GM18909 (cell line): ENCODE measurements at regions not wholly inside any gene's neighbourhood (a gene's known extent, or its start where the extent isn't known, plus 50 kb on each side); places are given as distances from the start of the nearest gene placed in this dataset.
"Not testable (repeated sequence)": the region's sequence is repeated elsewhere in the genome, so short reads cannot be mapped to it uniquely, and the experiment has no call there.

Source experiments
- ATAC-seq: cut with Tn5 transposase; IDR thresholded peaks from one replicate; pipeline ENCODE4 v1.9.1; 2021; ENCODE audit warnings: mild to moderate bottlenecking; ENCODE audit not compliant: unreplicated experiment, poor library complexity

DNA sequence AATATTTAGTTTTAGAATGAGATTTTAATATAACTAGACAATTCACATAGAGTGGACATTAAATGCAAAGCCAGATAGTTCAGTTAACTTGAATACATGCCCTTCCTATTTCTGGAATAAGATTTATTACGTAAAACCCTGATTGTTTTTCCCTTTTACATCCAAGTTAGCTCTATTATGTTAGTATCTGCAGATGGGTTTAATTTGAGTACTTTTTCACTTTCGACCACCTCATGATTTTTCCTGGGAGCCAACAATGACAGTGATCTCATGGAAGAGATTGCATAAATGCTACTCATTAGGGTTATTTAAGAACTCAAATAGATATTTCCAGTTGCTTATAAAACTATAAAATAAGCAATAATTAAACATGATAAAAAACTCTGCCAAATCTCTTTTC is 199.4 kb upstream of the PTGFR start:
- no peak for ATAC-seq

DNA sequence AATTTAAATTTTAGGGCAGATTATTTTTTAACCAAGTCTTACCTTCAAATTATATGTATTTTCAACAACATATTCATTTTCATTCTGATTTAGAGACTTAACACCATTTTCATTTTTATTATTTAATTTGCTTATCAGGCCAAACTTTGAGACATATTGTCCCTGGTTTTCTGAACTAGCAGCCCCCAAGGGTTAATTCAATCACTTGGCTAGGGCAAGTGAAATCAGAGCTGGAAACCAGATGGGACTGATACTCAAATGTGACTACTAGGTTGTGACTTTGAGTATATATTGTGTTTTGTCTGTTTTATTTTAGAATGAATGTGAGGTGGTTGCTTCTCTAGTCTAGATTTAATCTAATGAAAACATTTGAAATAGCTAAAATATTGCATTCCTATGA is 198.9 kb upstream of the PTGFR start:
- ATAC-seq, result no peak

DNA sequence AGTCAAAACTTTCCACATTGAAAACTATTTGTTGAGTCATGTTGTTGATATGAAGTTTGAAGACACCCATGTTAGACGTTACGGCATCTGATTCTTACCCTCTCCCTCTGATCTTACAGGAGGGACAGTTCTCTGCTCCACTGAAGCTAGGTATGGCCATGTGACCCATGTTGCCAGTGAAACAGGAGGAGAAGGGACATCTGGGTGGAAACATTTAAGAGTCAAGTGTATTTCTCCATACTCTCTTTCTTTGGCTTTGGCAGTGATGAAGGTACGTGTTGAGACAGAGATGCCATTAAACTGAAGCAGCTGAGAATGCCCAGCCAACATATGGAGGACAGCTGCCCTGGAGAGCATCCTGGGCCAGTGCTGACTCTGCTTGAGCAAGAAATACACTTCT is 198.4 kb upstream of the PTGFR start:
- ATAC-seq, result no peak

DNA sequence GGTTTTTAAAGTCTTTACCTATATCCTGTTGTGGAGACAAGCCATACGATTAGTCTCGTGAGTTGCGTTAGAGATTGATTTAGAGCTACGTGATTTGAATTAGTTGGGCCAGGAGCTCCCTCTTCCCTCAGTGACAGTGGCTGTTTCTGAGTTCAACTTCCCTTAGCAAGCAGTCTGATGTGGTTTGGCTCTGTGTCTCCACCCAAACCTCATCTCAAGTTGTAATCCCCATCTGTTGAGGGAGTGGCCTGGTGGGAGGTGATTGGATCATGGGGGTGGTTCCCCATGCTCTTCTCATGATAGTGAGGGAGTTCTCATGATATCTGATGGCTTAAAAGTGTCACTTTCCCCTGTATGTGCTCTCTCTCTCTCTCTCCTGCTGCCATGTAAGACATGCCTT is 192.9 kb upstream of the PTGFR start:
- no peak for ATAC-seq

DNA sequence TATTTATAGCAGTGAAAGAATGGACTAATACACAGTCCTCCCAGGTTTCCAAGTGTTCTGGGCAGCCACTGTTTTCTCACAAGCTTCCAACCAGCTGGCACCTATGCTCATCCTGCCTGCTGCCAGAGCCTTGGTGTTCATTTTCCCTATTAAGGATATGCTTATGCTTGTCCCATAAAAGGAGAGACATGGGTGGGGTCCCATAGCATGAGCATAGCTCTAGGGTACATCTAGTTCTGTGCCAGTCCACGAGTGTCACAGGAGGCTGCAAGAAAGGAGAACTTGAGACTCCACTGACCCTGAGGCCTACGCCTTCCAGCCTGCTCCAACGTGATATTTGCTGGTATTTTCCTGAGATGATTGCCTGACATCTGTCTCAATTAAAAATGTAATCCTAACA is 192.4 kb upstream of the PTGFR start:
- no peak for ATAC-seq

DNA sequence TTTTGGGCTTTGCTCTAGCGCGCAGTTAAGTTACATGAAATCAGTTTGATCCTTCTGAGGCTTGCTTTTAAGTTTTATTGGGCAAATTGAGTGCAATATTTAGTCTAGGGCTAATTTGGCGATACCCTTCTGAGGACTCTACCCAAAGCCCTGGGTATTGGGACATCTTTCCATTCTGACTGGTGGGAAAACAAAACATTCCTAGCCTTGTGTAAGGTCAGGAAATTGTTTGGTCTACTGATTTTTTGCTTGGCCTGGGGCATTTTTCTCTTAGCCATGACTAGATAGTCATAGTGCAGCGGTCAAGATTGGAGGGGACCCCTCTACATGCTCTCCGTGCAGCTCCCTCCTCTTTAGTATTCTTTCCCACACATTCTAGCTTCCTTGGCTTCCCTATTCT is 189.6 kb upstream of the PTGFR start:
- no peak for ATAC-seq

DNA sequence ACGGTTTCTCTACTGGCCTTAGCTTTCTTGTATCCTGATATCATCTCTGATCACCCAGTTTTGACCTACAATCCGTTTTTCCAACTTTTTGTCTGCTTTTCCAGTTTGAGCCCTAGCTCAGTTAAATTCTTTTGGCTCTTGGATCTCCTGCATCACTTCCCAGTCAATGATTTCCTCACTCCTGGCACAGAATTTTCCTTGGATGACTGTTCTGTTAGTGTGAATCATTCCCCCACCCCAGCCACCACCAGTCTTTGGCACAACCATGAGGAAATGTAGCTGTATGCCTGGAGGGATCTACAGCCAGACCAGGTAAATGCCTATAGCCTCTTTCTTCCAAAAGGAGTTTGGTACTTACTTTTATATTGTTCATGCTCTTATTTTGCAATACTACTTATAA is 187.2 kb upstream of the PTGFR start:
- ATAC-seq, result no peak

DNA sequence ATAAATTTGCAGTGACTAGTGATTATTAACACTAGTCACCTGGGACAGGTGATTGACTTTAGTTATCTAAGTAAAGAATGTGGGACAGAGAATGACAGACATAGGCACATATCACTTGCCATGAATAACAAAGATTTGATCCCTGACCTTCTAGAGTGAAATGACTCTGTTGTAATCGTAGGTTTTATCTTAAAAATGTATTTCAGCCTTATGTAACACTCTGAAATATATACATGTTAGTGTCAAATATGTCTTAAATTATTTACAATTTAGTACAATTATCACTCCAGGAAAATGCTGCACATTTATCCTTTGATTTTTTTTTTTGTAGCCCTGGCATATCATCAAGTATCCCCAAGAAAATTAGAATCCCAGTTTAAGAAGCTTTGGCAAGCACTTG is 186.4 kb upstream of the PTGFR start:
- no peak for ATAC-seq

DNA sequence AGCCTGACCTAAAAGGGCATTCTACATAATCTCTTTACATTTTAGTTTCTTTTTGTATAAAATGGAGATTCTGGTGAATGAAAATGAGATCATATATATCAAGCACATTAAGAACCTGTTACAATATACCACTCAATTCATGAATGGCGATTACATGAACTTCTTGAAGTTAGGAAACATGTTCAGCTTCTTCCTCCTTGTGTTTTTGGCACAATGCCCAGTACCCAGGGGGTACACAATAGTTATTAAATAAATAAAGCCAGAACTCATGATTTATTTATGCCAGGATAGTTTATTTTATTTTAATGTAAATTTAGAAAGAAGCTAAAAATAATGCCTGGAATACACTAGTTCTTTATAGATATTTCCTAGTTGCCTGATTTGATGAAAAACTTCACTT is 186.0 kb upstream of the PTGFR start:
- no peak for ATAC-seq

DNA sequence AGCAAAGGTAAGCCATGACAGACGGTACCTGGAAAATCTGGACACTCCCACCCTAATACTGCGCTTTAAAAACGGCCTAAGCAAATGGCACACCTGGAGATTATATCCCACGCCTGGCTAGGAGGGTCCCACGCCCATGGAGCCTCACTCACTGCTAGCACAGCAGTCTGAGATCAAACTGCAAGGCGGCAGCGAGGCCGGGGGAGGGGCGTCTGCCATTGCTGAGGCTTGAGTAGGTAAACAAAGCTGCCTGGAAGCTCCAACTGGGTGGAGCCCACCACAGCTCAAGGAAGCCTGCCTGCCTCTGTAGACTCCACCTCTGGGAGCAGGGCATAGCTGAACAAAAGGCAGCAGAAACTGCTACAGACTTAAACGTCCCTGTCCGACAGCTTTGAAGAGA is 180.5 kb upstream of the PTGFR start:
- ATAC-seq, result not testable (repeated sequence)

DNA sequence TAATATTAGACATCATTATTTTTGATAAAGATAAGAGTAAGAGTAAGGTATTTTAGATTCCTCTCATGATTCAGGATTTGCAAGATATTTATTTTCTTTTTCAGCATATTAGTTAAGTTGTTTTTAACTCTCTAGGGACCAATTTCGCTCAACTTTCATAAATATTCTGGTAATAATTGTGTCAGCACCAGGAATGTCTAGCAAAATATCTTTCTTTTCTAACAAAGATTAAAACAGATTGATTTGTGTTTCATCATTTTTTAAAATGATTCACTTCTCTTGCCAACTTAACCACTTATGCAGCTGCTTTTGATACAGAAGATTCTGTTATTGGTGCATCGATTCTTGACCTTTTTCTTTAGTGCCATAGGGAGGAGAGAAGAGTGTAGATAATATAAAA is 172.8 kb upstream of the PTGFR start:
- no peak for ATAC-seq

DNA sequence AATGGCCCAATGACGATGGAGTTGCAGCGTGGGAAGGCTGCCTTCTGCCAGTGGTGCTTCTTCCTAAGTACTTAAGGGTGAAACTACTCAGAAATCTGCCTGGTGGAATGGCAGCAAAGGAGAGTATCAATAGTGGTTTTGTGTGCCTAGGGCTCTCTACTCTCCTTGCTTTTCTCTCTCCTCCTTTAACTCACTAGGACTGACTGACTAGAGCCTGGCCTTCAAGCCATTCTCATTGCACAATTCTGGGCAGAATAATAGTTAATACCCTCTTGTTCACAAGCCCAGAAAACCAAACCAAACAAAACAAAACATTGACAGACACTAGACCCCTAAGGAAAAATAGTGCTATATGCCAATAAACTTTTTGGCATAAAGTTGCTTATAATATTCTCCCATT is 171.2 kb upstream of the PTGFR start:
- ATAC-seq, result no peak

DNA sequence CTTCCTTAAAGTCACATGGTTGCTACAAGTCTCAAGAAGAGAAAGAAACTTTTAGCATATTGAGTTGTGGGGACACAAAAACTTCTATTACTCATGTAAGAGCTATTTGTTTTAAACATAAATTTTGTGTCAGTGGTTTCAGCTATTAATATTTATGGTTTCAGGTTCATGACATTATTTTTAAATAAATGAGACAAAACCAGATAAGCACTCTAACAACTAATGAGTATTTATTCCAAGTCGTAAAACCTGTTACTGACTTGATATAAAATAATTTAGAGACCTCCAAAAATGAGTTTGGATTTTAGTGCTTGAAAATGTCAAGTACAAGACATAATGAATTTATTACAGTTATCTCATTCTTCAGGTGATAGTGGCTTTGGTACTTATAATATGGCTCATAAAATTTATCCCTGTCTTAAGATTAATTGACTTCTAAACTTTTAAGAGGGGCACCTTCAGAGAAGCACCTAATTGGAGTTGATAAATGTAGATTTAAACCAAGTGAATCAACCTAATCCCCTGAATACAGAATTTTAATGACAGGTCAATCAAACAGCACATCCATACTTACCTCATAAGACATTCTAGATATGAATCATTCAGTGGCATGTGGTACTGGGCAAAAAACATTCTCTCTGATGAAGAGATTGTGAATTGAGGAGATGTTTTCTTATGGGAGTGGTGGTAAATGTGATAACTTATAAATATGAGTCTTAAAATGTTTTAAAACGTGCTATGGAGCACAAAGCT is 167.7 kb upstream of the PTGFR start:
- ATAC-seq, result no peak

DNA sequence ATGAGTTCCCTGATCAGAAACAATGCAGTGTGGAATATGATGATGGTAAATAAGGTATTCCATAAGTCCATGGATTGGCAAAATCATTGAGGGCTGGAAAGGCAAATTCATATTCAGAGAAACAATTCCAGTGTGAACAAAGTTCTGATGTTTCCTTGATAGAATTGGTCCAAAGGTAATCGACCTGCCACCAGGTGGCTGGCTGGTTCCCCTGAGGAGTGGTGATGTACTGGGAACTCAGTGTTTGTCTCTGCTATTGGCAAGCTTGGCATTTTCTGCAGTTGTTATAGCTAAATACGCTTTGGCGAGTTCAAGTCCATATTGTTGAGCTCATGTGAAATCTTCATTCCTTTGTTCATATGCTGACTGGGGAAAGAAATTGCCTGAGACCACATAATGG is 165.5 kb upstream of the PTGFR start:
- ATAC-seq, result no peak

DNA sequence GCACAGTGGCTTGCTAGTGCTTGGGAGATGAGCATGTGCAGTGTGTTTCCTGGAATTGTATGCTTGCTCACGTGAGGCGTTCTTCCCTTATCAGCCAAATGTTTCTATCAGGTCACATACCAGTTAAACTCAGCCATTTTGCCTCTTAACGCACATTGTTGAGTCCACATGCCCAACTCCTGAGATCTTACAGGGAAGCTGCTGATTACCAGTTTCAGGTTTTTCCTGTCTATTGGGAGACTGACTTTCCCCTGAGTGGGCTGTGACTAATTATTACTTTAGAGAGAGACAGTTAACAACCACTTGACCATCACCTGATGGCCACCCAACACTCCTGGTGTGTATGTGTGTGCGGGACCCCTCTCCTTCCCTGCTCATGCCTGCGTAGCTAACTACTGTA is 161.3 kb upstream of the PTGFR start:
- no peak for ATAC-seq

DNA sequence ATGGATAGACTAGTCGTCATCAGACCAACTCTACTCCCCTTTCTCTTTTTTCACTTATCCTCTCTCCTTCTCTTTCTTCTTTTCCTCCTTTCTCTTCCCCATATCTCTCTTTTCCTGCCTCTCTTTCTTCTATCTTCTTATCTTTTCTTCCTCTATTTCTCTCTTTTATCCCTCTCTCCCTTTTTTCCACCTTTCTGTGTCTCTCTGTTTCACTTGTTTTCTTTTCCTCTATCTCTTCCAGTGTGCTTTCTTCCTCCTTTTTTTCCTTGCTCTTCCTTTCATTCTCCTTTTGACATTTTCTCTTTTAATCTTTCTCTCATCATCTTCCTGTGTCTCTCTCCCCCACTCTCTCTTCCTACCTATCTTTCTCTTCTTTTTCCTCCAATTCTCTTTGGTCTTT is 159.0 kb upstream of the PTGFR start:
- no peak for ATAC-seq

DNA sequence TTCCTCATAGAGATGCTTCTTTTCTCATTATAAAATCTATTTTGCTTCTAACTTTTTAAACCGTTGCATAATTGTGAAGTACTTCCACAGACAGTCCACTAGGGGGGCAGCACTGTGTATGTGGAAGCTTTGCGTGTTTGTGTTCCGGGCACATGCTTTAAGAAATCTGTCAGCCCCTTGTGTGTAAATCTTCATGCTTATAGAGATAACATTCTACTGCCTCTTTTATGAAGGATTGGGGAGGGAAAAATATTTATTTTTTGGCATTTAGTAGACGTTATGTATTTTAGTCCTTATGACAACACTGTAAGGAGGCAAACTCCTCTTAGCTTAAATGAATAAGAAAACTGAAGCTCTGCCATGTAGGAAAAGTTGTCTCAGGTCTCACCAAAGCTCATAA is 157.3 kb upstream of the PTGFR start:
- ATAC-seq, result peak; percentile 89

DNA sequence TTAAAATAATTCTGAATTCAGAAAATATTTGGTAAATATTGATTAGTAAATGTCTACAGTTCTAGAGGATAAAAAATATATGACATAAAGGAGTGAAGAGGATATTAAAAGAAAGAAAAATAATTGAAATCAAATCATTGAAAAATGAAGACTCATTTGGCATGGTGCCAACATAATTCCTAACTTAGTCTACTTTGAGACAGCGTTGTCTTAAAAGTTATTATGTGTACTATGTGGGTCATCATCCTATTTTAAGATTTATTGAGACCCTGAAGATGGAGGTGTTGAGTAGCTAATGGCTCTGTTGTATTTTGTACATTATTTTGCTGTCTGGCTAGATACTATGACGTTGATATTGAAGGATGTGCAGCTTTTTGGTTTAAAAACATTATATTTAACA is 156.7 kb upstream of the PTGFR start:
- ATAC-seq, result no peak

DNA sequence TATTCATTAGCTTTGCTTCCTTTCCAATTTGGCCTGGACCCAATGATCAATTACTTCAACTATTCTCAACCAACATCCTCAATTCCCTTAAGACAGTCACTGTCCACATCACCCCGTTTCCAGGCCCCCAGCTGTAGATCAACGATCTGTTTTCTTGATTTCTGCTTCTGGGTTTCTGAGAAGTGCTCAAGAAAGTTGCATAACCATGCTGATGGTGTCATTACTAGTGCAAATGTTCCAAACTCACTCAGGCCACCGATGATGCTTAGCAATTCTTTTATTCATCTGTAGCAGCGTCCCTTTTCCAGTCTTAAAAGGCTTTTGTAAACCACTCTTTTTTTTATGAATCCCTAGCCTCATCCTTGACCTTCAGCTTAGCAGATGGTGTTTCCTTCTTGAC is 155.8 kb upstream of the PTGFR start:
- ATAC-seq, result no peak

DNA sequence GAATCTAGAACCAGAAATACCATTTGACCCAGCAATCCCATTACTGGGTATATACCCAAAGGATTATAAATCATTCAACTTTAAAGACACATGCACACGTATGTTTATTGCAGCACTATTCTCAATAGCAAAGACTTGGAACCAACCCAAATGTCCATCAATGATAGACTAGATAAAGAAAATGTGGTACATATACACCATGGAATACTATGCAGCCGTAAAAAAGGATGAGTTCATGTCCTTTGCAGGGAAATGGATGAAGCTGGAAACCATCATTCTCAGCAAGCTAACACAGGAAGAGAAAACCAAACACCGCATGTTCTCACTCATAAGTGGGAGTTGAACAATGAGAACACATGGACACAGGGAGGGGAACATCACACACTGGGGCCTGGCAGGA is 154.0 kb upstream of the PTGFR start:
- ATAC-seq, result not testable (repeated sequence)

DNA sequence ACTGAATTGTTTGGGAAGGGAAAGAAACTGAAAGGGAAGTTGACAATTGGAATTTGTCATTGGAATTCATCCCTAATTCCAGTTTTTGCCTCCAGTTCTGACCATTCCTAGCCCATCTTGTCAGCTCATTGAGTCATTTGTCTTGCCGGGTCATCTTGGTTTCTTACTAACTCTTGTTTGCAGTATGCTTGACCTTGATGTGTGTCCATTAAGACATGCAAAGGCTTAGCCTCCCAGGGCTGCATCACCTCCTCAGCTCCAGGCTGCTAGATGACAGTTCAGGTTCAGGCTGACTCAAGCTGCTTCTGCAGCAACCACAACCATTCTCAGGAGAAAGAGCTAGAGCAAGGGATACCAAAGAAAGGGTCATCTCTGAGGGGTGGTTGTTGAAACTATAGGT is 151.3 kb upstream of the PTGFR start:
- ATAC-seq, result no peak

DNA sequence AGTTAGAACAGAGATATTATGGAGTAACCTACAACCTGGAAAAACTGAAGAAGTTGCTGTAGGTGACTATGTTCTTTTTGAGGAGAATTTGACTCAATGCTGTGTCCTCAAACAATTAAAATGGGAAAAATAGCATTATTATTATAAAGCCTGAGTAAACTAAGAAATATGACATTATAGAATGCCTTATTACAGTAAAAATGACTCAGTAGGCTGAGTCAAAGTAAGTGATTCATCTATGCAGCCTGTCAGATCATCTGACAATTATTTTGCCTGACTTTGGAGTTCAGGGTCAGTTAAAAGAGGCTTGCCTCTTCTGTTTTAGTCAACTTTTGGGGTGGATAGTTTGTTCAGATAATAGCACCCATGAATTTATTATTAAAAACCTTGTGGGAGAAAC is 150.8 kb upstream of the PTGFR start:
- ATAC-seq, result no peak
